HG03280 (cell line): ENCODE measurements at regions not wholly inside any gene's neighbourhood (a gene's known extent, or its start where the extent isn't known, plus 50 kb on each side); places are given as distances from the start of the nearest gene placed in this dataset.
A peak's percentile ranks its signal among the peaks of the same experiment; 100 is the strongest.

Experiments used
- ATAC-seq: cut with Tn5 transposase; IDR thresholded peaks from one replicate; pipeline ENCODE4 v1.9.1; 2021; ENCODE audit warnings: mild to moderate bottlenecking, moderate library complexity; ENCODE audit not compliant: unreplicated experiment

- no peak for ATAC-seq
Measured at GRCh38 chr5:136811551-136811950, 446.2 kb upstream of the TRPC7 start.

DNA sequence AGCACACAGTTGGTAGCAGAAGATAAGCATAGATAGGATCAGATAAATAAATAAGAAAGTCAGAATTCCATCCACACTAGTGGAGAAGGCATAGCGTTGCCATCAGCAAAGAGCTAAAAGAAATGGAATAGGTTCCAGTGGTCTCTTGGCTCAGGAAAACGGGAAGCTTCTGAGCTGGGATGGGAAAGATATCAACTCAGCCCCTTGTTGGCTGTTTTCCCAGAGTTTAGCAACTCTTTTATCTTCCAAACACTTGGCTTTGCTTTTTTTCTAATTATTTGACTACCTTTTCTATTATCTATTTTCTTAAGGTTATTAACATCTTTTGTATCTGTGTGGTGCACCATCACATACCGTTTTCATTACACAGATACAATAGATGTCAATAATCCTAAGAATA is 445.7 kb upstream of the TRPC7 start:
- no peak for ATAC-seq

DNA sequence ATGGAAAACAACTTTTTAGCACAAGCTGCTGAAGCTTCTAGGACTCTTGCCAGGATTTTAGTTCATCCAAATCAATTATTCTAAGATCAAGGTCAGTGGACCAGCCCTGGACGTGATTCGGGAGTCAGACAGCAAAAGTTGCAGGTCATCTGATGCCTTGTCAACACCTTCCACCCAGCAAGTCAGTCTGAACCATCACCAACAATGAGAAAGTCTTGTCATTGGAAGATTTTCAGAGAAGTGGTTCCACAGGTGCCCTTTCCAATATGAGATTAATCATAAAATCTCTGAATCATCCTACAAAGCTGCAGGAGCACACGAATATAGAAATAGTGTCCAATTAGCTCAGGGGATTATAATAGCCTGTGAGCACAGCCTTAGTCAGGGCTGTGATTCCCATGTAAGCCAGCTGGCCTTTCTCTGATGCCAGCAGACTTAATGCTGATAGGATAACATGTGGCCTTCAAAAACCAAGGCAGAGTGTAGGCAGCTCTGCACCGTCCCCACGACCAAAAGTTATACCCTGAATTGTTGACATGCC is 445.0 kb upstream of the TRPC7 start:
- no peak for ATAC-seq

DNA sequence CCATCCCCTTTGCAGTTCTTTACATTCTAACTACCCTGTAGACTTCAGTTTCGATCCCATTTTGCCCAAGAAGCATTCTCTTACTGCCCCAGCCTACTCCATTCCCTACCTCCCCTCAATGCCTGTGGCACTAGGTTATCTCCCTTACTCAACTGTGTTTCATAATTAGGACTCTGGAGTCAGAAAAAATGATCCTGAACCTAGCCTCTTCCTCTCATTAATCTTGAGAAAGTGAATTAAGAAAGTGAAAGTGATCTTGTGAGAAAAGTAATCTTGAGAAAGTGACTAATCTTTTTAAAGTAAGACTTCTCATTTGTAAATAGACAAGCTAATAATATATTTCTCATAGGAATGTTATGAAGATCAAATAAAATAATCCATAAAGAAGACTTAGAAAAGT is 444.0 kb upstream of the TRPC7 start:
- ATAC-seq, result no peak

GRCh38 chr5:136808756-136809155 is 443.4 kb upstream of the TRPC7 start:
- ATAC-seq, result no peak

DNA sequence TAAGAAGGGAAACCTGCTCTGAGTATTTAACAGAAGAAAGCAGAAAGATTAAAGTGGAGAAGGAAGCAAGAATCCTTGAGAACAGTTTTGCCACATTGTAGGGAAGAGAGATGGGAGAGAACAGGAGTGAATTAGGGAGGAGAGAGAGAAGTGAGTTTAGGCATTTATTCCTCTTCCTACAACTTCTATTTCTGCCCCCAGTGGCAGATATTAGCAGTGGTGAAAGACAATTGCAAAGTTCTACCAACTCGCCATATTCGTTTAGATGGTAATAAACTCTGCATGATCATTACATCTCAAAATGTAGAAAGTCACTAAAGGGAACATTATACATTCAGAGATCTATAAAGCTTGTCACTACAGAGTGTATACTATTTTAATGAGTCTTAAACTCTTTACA is 440.1 kb upstream of the TRPC7 start:
- no peak for ATAC-seq

DNA sequence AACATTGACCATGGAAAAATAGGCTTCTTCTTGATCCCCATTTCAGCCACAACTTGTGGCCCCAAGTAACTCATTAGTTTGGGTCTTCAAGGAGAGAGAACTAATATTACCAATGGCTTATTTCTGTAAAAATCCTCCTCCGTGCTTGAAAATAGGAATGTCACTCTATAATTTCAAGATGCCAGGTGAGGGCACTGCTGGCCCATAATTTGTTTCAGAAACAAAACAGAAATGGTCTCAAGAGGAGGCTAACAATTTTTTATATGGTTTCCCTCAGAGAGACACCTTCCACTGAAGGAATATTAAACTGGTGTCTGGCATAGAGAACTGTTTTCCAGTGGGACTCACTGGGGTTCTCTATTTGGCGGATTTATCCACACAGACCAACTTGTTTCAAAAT is 437.0 kb upstream of the TRPC7 start:
- no peak for ATAC-seq

DNA sequence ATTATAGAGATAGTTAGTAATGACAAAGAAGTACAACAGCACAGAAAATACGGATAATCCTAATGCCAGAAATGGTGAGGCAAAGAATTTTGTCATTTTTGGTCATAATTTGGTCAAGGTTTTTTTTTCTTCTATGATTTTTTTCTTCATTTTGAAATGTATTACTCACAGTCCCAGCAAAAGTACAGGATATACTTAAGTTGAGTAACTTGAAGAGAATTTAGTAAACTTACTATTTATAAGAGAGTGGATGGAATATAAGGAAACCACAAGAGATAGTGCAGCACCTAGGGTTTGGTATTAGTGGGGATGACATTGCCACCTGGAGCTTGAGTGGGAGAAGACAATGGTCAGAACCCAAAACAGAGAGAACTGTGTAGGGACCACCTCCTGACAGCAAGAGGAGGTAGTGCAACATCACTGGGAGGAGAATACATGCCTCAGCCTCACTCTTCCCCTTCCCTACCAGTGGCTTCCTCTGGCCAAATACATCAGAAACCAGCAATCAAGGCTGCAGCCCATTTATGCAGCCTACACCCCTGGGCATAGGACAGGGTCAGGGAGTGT is 434.5 kb upstream of the TRPC7 start:
- ATAC-seq, result no peak

GRCh38 chr5:136793300-136793699 is 428.0 kb upstream of the TRPC7 start:
- ATAC-seq, result no peak

GRCh38 chr5:136781464-136781863 is 416.1 kb upstream of the TRPC7 start:
- no peak for ATAC-seq

GRCh38 chr5:136780518-136780917 is 415.2 kb upstream of the TRPC7 start:
- ATAC-seq, result no peak

GRCh38 chr5:136776022-136776927 is 410.9 kb upstream of the TRPC7 start:
- no peak for ATAC-seq

DNA sequence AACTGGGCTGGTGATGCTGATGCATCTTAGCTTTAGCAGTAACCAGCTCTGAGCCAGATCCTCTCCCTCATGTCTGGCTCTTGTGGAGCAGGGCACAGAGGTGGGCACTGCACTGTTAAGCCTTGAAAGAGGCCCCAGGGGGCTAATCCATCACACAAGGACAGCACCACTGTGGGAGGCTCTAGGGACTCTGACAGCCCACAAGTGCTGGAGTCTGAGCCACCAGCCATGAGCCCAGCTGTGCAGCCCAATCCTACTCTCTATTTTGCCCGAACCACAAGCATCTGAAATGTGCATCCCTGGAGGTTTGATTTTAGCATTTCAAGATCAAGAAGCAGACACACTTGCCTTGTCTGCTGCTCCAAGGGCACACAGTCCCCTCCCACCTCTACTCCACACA is 407.1 kb upstream of the TRPC7 start:
- no peak for ATAC-seq

DNA sequence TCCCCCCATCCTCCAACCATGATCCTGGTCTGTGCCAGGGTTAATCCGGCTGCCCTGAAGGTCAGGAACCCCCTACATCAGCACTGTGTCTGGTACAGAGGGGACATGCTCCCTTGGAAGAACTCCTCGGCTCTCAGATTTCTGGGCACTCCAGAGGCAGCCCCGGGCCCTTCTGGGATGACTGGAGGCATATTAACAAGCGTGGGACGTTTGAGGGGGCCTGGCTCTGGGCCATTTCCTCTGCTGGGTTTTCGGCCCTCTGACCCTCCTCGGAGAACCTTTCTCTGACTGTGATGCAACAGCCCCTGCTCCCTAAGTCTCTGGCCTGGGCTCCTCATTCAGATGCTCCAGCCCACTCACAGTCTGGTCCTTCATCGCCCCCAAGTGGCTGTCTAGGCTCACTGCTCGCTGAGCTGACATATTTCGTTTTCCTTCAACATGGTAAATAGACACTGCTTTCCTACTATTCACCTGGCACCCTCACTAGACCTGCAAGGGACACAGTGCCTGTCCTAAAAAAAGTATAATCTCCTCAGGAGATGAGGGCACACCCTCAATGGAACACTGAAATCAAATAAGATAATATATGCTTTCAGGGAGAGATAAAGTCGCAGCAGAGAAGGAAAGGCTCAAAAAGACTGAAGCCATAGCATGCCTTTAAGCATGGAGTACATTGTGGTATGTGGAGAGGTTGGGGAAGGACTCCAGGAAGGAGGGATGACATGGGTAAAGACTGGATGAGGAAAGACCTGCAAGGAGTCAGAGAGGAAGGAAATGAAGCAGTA is 404.7 kb upstream of the TRPC7 start:
- ATAC-seq, result peak; percentile 83

- no peak for ATAC-seq
Measured at GRCh38 chr5:136769093-136769492, 403.7 kb upstream of the TRPC7 start.

- no peak for ATAC-seq
Measured at GRCh38 chr5:136768457-136768856, 403.1 kb upstream of the TRPC7 start.

- no peak for ATAC-seq
Measured at GRCh38 chr5:136766456-136766855, 401.1 kb upstream of the TRPC7 start.

DNA sequence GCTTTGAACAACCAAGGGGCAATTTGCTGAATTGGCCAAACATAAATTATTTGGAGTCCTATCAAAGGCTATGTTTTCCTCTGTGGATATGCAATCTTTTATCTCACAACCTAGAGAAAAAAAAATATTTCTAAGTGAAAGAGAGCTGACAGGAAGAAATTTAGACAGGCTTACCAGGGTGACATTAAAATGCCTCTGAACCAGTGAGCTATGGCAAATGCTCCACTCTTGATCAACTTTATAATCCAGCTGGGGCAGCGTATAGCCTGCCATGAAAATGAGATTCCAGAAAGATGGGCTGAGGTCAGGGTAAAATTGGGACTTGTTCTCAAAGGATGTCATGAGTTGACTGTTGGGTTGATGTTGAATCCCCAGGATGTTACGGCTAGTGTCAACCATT is 399.3 kb upstream of the TRPC7 start:
- no peak for ATAC-seq

- ATAC-seq, result no peak
Measured at GRCh38 chr5:136763548-136763947, 398.2 kb upstream of the TRPC7 start.

- ATAC-seq, result no peak
Measured at GRCh38 chr5:136754216-136754615, 388.9 kb upstream of the TRPC7 start.

DNA sequence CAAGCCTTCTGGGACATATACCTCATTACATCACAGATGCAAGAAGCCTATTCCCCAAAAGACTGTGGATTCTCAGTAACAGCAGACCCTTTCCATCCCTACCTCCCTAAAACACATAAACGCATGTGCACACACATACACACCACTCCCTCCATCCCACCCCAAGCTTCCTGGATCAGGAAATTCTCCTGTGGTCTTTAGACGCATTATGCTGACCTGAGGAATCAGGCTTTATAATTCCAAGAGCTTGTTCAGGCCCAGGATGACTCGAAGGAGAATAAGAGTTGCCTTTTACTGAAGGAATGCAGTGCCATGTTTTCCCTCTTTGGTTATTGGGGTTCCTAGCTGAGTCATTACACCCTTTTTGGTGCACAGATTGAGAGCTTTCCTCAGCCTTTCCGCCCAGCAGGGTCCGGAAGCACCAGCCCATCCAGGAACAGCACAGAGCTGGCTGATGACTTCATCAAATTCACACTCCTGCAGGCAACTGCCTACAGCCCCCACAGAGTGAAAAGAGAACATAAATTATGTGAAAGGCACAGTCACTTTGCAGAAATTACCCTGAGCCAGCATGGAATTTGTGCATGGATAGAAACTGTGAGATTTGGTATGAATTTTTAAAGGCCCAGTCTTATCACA is 385.0 kb upstream of the TRPC7 start:
- no peak for ATAC-seq
